GM11168 (cell line): ENCODE measurements at regions not wholly inside any gene's neighbourhood (a gene's known extent, or its start where the extent isn't known, plus 50 kb on each side); places are given as distances from the start of the nearest gene placed in this dataset.

Source experiments
- in situ Hi-C: fragments of 300-500 bp; cut with MboI; formaldehyde crosslinking; loops from one replicate; pipeline ENCODE4 v1.12.0; 2022; ENCODE audit warnings: low sequenced_read_pairs; ENCODE audit not compliant: unreplicated experiment

DNA sequence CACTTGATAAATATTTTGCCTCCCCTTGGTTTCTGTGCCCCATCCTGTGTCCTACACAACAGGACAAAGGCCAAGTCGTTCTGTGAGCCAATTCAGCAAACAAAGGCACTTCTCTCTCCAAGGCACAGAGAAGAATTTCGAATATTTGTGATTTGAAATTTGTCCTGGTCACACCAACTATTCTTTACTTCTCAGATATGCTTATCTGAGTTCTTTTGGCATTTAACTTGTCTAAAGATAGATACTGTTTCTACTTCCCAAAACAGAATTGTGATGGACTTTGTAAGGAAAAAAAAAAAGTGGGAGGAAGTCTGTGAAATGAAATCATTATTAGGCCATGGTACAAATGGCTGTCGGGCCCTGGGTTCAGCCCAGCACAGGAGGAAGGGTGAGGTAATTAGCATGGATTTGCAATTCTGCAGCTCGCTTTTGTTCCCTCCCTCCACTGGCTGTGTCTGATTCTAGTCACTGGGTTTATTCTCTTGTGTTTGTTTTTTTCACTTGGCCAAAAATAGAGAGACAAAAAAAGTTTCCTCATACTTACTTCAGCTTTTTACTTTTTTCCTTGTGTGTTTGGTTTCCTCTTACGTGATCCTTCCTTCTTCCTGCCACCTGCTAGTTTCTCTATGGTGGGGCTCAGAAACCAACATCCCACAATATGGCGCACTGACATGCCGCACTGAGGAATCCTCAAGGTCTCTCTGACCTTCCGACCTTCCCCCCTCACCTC is 108.2 kb upstream of the MKLN1 start:
- in situ Hi-C loops, result no loop called here

DNA sequence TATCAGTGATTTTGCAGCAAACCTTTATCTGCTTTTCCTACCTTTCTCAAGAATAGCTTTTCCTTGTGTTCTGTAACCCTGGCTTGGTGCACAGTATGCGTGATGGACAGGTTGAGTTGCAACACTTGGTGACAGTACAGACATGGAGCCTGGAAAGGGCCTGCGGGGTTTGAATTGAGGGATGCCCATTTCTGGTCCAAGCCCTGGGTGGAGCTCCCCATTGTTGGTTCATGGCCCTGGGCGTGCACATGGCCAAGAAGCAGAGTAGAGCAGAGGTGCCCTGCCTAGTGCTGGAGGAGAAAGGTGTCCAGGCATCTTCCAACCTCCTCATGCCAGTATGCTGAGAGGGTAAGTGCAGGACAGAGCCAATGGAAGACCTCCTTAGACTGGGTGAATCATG is 106.6 kb upstream of the MKLN1 start:
- in situ Hi-C loops, result no loop called here

DNA sequence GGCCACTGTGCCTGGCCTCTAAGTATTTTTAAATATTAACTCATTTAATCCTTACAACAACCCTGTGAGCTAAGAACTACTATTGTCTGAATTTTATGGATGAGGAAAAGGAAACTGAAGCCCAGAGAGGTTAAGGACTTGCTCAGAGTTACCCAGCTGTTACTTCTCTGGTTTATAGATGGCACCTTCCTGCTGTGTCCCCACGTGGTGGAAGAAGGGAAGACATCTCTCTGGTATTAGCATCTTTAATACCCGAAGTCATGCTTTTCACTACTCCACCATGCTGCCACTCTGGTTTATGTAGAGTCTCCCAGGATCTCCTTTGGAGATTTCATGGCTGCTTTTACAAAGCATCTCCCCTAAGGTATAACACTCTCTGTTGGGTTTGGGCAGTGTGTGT is 105.5 kb upstream of the MKLN1 start:
- in situ Hi-C loops, result no loop called here

DNA sequence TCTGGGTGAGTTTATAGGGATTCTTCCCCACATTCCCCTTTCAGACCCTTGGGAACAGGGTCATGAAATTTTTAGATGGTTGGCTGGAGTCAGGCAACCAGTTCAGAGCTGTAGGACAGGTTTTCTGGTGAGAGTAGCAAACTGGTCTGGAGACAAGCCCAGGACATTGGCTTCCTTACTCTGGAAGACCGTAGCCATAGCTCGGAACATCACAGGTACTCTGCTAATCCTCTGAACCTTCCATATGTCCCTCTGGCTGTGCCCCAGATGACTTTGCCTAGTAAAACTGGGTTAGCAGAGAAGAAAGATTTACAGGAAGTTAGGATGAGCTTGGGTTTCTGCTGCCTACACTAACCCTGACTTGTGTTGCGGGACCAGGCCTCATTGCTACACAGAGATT is 104.5 kb upstream of the MKLN1 start:
- in situ Hi-C loops, result no loop called here

DNA sequence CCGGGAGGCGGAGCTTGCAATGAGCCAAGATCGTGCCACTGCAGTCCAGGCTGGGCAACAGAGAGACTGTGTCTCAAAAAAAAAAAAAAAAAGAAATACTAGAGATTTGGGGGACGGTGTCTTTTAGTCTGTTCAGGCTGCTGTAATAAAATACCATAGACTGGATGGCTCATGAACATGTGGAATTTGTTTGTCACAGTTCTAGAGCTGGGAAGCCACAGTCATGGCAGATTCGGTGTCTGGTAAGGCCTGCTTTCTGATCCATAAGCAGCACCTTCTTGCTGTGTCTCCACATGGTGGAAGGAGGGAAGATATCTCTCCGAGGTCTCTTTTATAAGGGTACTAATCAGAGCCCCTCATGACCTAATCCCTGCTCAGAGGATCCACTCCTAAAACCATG is 102.7 kb upstream of the MKLN1 start:
- in situ Hi-C loops, result no loop called here

DNA sequence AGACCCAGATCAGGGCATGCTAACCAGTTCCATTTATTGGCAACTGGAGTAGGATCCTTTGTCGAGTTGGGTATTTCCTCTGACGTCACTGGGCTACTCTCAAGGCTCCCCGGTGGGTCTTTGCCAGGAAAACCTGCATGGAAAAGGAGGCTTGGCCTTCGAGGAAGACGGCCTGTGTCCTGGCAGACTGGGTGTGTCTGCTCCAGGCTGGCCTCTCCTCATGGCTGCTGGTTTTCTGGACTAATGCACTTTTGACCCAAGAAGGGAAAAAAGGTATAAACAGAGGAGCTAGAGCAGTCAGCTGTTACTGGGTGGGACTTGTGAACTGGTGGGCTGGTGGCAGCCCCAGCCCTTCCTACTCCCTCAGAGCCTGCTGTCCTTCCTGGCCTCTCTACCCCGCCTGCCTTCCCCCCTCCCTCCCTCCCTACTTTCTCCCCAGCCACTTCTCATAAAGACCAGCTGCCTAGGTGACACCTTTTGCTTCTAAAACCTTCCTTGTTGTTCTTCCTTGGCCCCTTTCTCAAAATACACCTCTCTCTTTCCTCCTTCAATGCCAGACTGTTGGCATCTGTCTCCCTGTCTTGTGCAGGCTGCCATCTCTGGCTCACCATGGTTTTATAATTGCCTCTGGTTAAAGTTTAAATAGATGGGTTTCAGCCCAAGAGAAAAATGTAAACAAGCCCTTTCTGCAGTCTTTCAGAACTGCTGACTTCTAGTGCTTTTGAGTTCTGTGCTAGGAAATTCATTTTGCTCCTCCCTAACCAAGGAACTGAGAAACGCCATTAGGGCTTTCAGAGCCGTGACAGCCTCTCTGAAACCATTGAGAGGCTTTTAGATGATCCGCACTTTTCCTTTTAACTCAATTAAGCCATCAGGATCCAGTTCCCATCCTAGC is 101.8 kb upstream of the MKLN1 start:
- in situ Hi-C loops, result no loop called here

DNA sequence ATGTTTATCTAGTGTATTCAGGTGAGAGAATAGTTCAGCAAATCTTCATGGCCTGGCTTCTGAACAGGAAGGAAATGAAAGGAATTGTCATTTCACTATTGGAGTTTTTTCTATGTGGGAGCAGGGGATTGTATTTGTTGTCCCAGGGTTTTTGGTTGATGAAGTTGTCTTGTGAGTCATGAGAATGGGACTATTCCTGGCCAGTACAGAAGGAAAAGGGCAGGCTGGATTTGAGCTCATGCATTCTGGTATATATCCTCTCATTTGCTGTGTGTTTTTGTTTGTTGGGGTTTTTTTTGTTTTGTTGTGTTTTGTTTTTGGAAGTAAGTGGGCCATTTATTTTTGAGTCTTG is 101.2 kb upstream of the MKLN1 start:
- in situ Hi-C loops, result no loop called here

- in situ Hi-C loops, result no loop called here
Observed at GRCh38 chr7:131231381-131232220, 96.1 kb upstream of the MKLN1 start.

DNA sequence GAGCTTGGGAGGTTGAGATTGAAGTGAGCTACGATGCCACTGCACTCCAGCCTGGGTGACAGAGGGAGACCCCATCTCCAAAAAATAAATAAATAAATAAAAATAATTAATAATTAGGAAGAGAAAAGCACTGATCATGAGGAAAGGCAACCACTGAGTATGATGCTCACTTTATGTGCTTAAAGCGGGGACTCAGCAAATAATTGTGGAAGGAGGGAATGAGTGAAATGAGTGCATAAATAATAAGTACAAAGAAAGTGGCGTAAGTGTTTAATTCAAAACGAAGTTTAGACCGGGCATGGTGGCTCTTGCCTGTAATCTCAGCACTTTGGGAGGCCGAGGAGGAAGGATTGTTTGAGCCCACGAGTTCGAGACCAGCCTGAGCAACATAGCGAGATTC is 94.9 kb upstream of the MKLN1 start:
- in situ Hi-C loops, result no loop called here

GRCh38 chr7:131233193-131233592 is 94.5 kb upstream of the MKLN1 start:
- in situ Hi-C loops, result no loop called here

- in situ Hi-C loops, result no loop called here
Observed at GRCh38 chr7:131234719-131235488, 92.8 kb upstream of the MKLN1 start.

DNA sequence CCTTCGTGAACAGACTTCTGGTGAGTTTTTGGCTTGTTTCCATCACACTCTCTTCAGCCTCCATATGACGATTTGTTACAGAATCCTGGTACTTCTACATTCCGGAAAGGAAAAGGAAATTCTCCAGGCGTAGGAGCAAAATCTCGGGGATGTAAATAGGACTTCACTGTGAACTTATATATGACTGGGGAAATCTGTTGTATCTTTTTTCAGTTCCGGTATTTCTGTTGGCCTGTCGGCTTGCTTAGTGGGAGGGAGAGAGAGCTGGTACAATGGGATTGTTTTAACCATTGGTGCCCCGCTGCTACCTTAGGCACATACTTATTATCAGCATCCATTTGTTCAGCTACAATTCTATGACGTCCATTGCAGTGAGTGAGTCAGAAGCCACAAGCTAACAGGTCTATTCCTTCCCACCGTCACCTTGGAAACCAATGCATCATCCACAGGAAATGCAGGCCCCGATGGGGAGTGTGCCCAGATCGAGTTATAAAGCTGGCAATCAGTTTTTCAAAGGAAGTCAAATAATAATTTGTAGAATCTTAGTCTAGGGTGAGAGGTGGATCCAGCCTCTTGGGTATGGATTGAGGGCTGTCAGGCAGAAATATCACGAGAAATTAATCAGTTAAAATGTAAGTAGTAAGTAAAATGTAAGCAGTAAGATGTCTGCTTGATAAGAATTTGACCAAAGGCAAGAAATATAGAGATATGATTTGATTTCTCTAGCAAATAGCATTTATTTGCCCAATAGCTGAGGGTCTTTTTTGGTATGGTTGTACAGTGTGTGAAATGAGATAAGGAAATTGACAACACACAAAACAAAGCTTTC is 92.0 kb upstream of the MKLN1 start:
- in situ Hi-C loops, result no loop called here

- in situ Hi-C loops, result no loop called here
Observed at GRCh38 chr7:131236318-131236672, 91.4 kb upstream of the MKLN1 start.

- in situ Hi-C loops, result no loop called here
Observed at GRCh38 chr7:131238347-131238931, 89.2 kb upstream of the MKLN1 start.

DNA sequence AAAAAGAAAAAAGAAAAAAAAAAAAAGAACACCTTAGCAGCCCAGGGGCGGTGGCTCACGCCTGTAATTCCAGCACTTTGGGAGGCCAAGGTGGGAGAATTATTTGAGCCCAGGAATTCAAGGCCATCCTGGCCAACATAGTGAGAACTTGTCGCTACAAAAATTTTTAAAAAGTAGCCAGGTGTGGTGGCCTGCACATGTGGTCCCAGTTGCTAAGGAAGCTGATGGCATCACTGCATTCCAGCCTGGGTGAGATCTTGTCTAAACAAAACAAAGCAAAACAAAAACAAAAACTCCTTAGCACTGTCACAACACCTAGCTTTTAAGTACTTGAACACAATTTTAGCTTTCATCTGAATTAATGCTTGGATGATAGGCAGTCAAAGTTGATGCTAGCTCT is 86.3 kb upstream of the MKLN1 start:
- in situ Hi-C loops, result no loop called here

DNA sequence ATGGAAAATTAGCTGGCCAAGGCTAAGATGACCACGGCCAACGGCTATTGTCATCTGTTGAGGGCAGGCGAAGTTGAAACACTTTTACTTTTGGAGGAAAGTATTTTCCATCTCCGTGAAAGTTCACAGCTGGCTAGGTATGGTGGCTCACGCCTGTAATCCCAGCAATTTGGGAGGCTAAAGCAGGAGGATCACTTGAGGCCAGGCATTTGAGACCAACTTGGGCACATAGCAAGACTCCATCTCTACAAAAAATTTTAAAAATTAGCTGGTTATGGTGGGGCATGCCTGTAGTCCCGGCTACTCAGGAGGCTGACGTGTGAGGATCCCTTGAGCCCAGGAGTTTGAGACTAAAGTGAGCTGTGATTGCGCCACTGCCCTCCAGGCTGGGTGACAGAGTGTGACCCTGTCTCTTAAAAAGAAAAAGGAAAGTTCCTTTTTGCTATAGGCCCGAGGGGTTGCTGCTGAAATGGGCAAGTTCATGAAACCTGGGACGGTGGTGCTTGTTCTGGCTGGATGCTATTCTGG is 85.5 kb upstream of the MKLN1 start:
- in situ Hi-C loops, result no loop called here

DNA sequence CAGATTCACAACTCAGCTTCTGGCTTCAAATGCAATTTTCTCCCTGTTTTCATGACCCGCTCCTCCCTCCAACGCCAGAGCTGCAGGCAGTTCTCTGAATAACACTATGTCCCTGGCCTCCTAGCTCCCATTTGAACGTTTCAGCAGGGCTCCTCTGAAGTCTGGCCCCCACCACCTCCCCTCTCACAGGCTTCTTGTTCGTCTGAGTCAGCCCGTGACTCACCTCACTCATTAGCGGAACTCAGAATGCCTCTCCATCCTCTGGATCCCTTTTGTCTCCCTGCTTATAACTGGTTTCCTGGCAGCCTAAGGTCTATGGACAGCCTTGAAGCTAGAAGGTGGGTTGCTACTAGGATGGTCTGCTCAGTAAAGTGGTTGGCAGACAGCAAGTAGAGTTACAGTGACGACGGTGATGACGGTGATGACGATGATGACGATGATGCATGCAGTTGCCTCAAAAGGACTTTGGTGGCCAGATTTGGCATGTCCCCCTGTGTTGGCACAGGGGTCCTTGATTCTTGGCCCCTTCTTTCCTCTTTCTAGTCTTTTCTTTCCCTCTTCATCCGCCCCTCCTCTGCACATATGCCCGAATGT is 83.3 kb upstream of the MKLN1 start:
- in situ Hi-C loops, result no loop called here

DNA sequence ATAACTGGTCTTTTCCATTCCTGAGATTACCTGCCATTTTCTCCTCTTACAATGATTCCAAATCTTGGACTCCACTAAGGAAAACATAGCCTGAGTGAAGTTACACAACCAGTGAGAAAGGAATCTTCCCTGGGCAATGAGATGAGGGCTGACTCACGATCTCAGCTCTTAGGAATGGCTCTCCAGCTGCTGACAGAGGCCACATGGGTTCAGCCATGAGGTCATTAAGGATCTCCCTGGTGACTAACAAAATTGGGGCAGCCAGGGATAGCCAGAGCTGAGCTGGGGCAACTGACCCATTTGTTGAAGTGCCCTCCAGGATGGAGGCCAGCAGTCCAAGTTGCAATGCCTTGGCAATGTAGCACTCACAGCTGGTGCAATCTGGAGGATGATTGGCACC is 78.7 kb upstream of the MKLN1 start:
- in situ Hi-C loops, result no loop called here
